IMR-90 (cell line): ENCODE measurements at regions not wholly inside any gene's neighbourhood (a gene's known extent, or its start where the extent isn't known, plus 50 kb on each side); places are given as distances from the start of the nearest gene placed in this dataset.

Source experiments
- BHLHE40 ChIP-seq: fragments of 150-350 bp; IDR thresholded peaks from 2 replicates; pipeline ENCODE4 v1.6.1; 2016; ENCODE audit warnings: mild to moderate bottlenecking, low read depth, low read length
- CEBPB ChIP-seq: IDR thresholded peaks from 2 replicates; pipeline ENCODE4 v1.6.1; 2012; ENCODE audit warnings: low read depth, low read length, improper control_type of control experiment
- FOS ChIP-seq: fragments of 150-350 bp; IDR thresholded peaks from 2 replicates; pipeline ENCODE4 v1.6.1; 2016; ENCODE audit warnings: low read depth, low read length
- POLR2A ChIP-seq: IDR thresholded peaks from 2 replicates; pipeline ENCODE4 v1.6.1; 2012; ENCODE audit warnings: mild to moderate bottlenecking, low read depth, low read length
- RAD21 ChIP-seq: IDR thresholded peaks from 2 replicates; pipeline ENCODE4 v1.6.1; 2012; ENCODE audit warnings: low read length, improper control_type of control experiment
- RCOR1 ChIP-seq: IDR thresholded peaks from 2 replicates; pipeline ENCODE4 v1.6.1; 2012; ENCODE audit warnings: mild to moderate bottlenecking, low read length, improper control_type of control experiment; ENCODE audit not compliant: insufficient replicate concordance
- RFX5 ChIP-seq: IDR thresholded peaks from 2 replicates; pipeline ENCODE4 v1.8.0; 2012; ENCODE audit warnings: low read depth, mild to moderate bottlenecking, low read length, moderate library complexity
- SMC3 ChIP-seq: fragments of 150-350 bp; IDR thresholded peaks from 2 replicates; pipeline ENCODE4 v1.6.1; 2016; ENCODE audit warnings: low read depth, mild to moderate bottlenecking, antibody characterized with exemption, low read length, moderate library complexity
- TF ChIP-seq, protein P1 (sequence below): conservative IDR thresholded peaks from 2 replicates; pipeline ENCODE4 v1.5.1; 2012; ENCODE audit warnings: mild to moderate bottlenecking, low read depth, low read length, improper control_type of control experiment
- TF ChIP-seq, protein P2 (sequence below): fragments of 150-350 bp; IDR thresholded peaks from 2 replicates; pipeline ENCODE4 v1.6.1; 2017; ENCODE audit warnings: mild to moderate bottlenecking, antibody characterized with exemption, low read length, low read depth
- TF ChIP-seq, protein P3 (sequence below): fragments of 150-350 bp; IDR thresholded peaks from 2 replicates; pipeline ENCODE4 v1.6.1; 2016; ENCODE audit warnings: low read depth, mild to moderate bottlenecking, low read length, moderate library complexity, borderline replicate concordance

DNA sequence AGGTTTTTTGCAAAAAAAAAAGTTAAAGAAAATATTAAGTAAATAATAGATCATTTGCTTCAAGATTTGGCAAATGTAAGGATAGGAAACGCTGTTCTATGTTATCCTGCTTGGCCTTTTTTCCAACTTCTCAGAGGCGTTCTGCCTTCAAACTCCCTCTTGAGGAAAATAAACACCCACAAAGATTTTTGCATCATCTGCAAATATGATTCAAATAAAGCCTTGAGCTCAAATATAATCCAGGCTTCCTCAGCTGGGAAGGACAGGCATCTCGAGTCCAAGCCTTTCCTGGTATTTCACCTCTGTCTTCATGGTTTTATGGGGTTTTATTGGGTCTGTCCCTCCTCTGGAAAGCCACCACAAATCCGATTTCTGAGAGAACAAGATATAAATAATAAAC is 67.7 kb upstream of the PTPN1 start:
- TF ChIP-seq, protein P1, sequence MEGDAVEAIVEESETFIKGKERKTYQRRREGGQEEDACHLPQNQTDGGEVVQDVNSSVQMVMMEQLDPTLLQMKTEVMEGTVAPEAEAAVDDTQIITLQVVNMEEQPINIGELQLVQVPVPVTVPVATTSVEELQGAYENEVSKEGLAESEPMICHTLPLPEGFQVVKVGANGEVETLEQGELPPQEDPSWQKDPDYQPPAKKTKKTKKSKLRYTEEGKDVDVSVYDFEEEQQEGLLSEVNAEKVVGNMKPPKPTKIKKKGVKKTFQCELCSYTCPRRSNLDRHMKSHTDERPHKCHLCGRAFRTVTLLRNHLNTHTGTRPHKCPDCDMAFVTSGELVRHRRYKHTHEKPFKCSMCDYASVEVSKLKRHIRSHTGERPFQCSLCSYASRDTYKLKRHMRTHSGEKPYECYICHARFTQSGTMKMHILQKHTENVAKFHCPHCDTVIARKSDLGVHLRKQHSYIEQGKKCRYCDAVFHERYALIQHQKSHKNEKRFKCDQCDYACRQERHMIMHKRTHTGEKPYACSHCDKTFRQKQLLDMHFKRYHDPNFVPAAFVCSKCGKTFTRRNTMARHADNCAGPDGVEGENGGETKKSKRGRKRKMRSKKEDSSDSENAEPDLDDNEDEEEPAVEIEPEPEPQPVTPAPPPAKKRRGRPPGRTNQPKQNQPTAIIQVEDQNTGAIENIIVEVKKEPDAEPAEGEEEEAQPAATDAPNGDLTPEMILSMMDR, result no peak
- TF ChIP-seq POLR2A (no peak), SMC3 (no peak), RAD21 (no peak), RFX5 (no peak), CEBPB (no peak), FOS (no peak), RCOR1 (no peak), BHLHE40 (no peak)
- TF ChIP-seq, protein P2, sequence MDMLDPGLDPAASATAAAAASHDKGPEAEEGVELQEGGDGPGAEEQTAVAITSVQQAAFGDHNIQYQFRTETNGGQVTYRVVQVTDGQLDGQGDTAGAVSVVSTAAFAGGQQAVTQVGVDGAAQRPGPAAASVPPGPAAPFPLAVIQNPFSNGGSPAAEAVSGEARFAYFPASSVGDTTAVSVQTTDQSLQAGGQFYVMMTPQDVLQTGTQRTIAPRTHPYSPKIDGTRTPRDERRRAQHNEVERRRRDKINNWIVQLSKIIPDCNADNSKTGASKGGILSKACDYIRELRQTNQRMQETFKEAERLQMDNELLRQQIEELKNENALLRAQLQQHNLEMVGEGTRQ, result no peak
- TF ChIP-seq, protein P3, sequence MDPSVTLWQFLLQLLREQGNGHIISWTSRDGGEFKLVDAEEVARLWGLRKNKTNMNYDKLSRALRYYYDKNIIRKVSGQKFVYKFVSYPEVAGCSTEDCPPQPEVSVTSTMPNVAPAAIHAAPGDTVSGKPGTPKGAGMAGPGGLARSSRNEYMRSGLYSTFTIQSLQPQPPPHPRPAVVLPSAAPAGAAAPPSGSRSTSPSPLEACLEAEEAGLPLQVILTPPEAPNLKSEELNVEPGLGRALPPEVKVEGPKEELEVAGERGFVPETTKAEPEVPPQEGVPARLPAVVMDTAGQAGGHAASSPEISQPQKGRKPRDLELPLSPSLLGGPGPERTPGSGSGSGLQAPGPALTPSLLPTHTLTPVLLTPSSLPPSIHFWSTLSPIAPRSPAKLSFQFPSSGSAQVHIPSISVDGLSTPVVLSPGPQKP, result no peak
